B cell (primary cell): ENCODE measurements at regions not wholly inside any gene's neighbourhood (a gene's known extent, or its start where the extent isn't known, plus 50 kb on each side); places are given as distances from the start of the nearest gene placed in this dataset.

ENCODE experiments used
- ATAC-seq: fragments of 200-7000 bp; cut with Tn5 transposase; one replicate; pipeline ENCODE4 v1.10.0; 2021; ENCODE audit warnings: low read depth, mild to moderate bottlenecking, moderate number of reproducible peaks, moderate library complexity
- CTCF ChIA-PET: fragments of 350-600 bp; sonication (Branson Sonifier 250); formaldehyde crosslinking; loops from one replicate; lab custom pipeline; 2021; ENCODE audit warnings: antibody characterized with exemption, inconsistent platforms; lab: Charles Lee
- POLR2A ChIA-PET: fragments of 350-600 bp; sonication (Branson Sonifier 250); formaldehyde crosslinking; loops from one replicate; lab custom pipeline; 2021; ENCODE audit warnings: antibody characterized with exemption; lab: Charles Lee
- DNase-seq: peaks from one replicate; pipeline ENCODE4 v3.0.0; 2013
- H2AFZ ChIP-seq: 2 replicates; pipeline ENCODE4 v1.6.1; 2012; ENCODE audit warnings: mild to moderate bottlenecking, low read depth, low read length; ENCODE audit not compliant: insufficient read depth, poor library complexity, severe bottlenecking
- H3K27ac ChIP-seq, 2 donors: 1 replicate in 1 of 2; 2 replicates in 1 of 2; pipeline ENCODE4 v1.5.1; 2012 to 2013; ENCODE audit warnings: low read length in 2 of 2, mild to moderate bottlenecking in 2 of 2, moderate library complexity in 1 of 2
- H3K27me3 ChIP-seq, 4 experiments: fragments of 200-600 bp in 1 of 4; sonication (generic) in 1 of 4; replicated peaks in 1 of 4; 1 replicate in 2 of 4; 2 replicates in 2 of 4; pipeline versions ENCODE4 v1.6.1 to v1.7.0; 2013 to 2016; ENCODE audit warnings: low read length in 3 of 4, mild to moderate bottlenecking in 2 of 4, mixed read lengths in 1 of 4, moderate library complexity in 1 of 4; ENCODE audit not compliant: insufficient read depth in 4 of 4, control insufficient read depth in 3 of 4; ENCODE audit errors: control extremely low read depth in 1 of 4
- H3K36me3 ChIP-seq, 2 experiments: replicated peaks in 1 of 2; 1 replicate in 1 of 2; 2 replicates in 1 of 2; pipeline versions ENCODE4 v1.6.1 to v1.7.1; 2013; ENCODE audit warnings: low read length in 1 of 2; ENCODE audit not compliant: insufficient read depth in 2 of 2, control insufficient read depth in 1 of 2; ENCODE audit errors: control extremely low read depth in 1 of 2, extremely low read depth in 1 of 2
- H3K4me1 ChIP-seq, 2 donors: fragments of 200-600 bp in 1 of 2; sonication (generic) in 1 of 2; 1 replicate in 1 of 2; 2 replicates in 1 of 2; pipeline versions ENCODE4 v1.5.1 to v1.6.1; 2013 to 2017; ENCODE audit warnings: low read length in 2 of 2; ENCODE audit not compliant: control insufficient read depth in 2 of 2, insufficient read depth in 2 of 2
- H3K4me2 ChIP-seq: replicated peaks from 2 replicates; pipeline ENCODE3; 2012; ENCODE audit warnings: mild to moderate bottlenecking, low read depth, low read length; ENCODE audit not compliant: poor library complexity, severe bottlenecking
- H3K4me3 ChIP-seq, 5 experiments: fragments of 200-600 bp in 1 of 5; sonication (generic) in 1 of 5; 1 replicate in 3 of 5; 2 replicates in 2 of 5; pipeline versions ENCODE4 v1.5.1 to v1.7.0; 2011 to 2016; ENCODE audit warnings: low read length in 4 of 5, mild to moderate bottlenecking in 4 of 5, low read depth in 2 of 5, control low read depth in 1 of 5, moderate library complexity in 1 of 5; ENCODE audit not compliant: insufficient read depth in 1 of 5; ENCODE audit errors: control extremely low read depth in 1 of 5, extremely low read depth in 1 of 5
- H3K79me2 ChIP-seq: fragments of 200-600 bp; sonication (generic); one replicate; pipeline ENCODE4 v1.6.0; 2016; ENCODE audit warnings: low read length; ENCODE audit not compliant: control insufficient read depth, insufficient read depth
- H3K9ac ChIP-seq: fragments of 200-600 bp; sonication (generic); 2 replicates; pipeline ENCODE4 v1.6.1; 2017; ENCODE audit warnings: mild to moderate bottlenecking, low read length, moderate library complexity
- H3K9me3 ChIP-seq, 3 donors: one replicate each; pipeline versions ENCODE4 v1.6.1 to v1.7.1; 2013; ENCODE audit warnings: low read length in 2 of 3; ENCODE audit not compliant: control insufficient read depth in 2 of 3, insufficient read depth in 1 of 3; ENCODE audit errors: control extremely low read depth in 1 of 3
- H4K20me1 ChIP-seq: 2 replicates; pipeline ENCODE4 v1.6.0; 2012; ENCODE audit warnings: mild to moderate bottlenecking, low read length; ENCODE audit not compliant: insufficient read depth, control insufficient read depth, poor library complexity, severe bottlenecking
- H3K27ac Mint-ChIP-seq: one replicate; pipeline ENCODE4 v1.8.0; 2021; ENCODE audit warnings: mixed read lengths
- H3K27me3 Mint-ChIP-seq: one replicate; pipeline ENCODE4 v1.8.0; 2021; ENCODE audit warnings: mixed read lengths
- H3K4me1 Mint-ChIP-seq: one replicate; pipeline ENCODE4 v1.8.0; 2021; ENCODE audit warnings: mixed read lengths
- H3K4me3 Mint-ChIP-seq: one replicate; pipeline ENCODE4 v1.8.0; 2021; ENCODE audit warnings: mixed read lengths
- H3K9me3 Mint-ChIP-seq: one replicate; pipeline ENCODE4 v1.8.0; 2022; ENCODE audit warnings: mixed read lengths; ENCODE audit not compliant: insufficient read depth
- CTCF ChIP-seq: fragments of 200-600 bp; IDR thresholded peaks from one replicate; pipeline ENCODE4 v1.8.0; 2022; ENCODE audit warnings: antibody characterized with exemption, mild to moderate bottlenecking
- EZH2 ChIP-seq: IDR thresholded peaks from 2 replicates; pipeline ENCODE4 v1.6.1; 2012; ENCODE audit warnings: borderline replicate concordance, low read depth, mild to moderate bottlenecking, moderate library complexity, low read length; ENCODE audit not compliant: insufficient read depth, poor library complexity, severe bottlenecking
- WGBS: methylation state at CpG from one replicate; pipeline ENCODE4 v1.1.5; 2013; ENCODE audit warnings: missing lambda C conversion rate; ENCODE audit not compliant: insufficient coverage; 5-methylcytosine and 5-hydroxymethylcytosine counted together
- intact Hi-C: fragments of 100-400 bp; cut with micrococcal nuclease; formaldehyde crosslinking; loops from one replicate; pipeline ENCODE4 v1.10.0; 2022

DNA sequence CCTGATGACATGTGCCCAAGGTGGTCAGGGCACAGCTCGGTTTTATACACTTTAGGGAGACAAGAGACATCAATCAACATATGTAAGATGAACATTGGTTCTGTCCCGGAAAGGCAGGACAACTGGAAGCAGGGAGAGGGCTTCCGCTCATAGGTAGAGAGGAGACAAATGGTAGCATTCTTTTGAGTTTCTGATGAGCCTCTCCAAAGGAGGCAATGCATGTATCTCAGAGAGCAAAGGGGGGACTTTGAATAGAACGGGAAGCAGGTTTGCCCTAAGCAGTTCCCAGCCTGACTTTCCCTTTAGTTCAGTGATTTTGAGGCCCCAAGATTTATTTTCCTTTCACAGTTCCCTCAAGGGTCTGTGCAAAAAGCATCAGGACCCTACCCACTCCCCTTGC, 172.4 kb upstream of the TNRC6C start:
- Histone ChIP-seq H3K4me1 (peaks cover 0 to 3% of the 10 kb centered on the region in 2 donors), H3K9me3 (peaks cover 0 to 7% (median 0%) of the 10 kb centered on the region in 3 donors)
- CTCF ChIA-PET: no interaction called here

More for the DNA sequence above, 172.4 kb upstream of the TNRC6C start:
- H2AFZ ChIP-seq: no peak overlapping the region
- Mint-ChIP-seq H3K4me1 (peaks cover 8% of the 10 kb centered on the region), H3K27ac (no peak overlapping the region), H3K9me3 (no peaks in the 10 kb centered on the region), H3K4me3 (no peak overlapping the region), H3K27me3 (peaks cover 48% of the 10 kb centered on the region)
- intact Hi-C loops: no loop called here
- ATAC-seq: no peak
- no peaks in the 10 kb centered on the region for H3K36me3 ChIP-seq
- H4K20me1 ChIP-seq: no peaks in the 10 kb centered on the region
- POLR2A ChIA-PET: no interaction called here
- no peak overlapping the region for H3K27ac ChIP-seq
- H3K4me3 ChIP-seq: no peak overlapping the region
- H3K79me2 ChIP-seq: no peaks in the 10 kb centered on the region
- DNase-seq: no peak
- no peak overlapping the region for H3K4me2 ChIP-seq
- H3K9ac ChIP-seq: no peak overlapping the region
- 67% methylated on average over 3 of the region's 4 CpGs for WGBS
- no peak for TF ChIP-seq EZH2
- no peak for TF ChIP-seq CTCF
- H3K27me3 ChIP-seq: peaks cover 0 to 26% (median 0%) of the 10 kb centered on the region in 4 experiments
